HG03354 (cell line): ENCODE measurements at regions not wholly inside any gene's neighbourhood (a gene's known extent, or its start where the extent isn't known, plus 50 kb on each side); places are given as distances from the start of the nearest gene placed in this dataset.
"Not testable (repeated sequence)": the region's sequence is repeated elsewhere in the genome, so short reads cannot be mapped to it uniquely, and the experiment has no call there.

Experiments
- ATAC-seq: cut with Tn5 transposase; IDR thresholded peaks from one replicate; pipeline ENCODE4 v1.9.1; 2021; ENCODE audit warnings: mild to moderate bottlenecking; ENCODE audit not compliant: unreplicated experiment, poor library complexity, severe bottlenecking

- no peak for ATAC-seq
Measured at GRCh38 chr2:59874971-59875755, 678.3 kb downstream of the BCL11A start.

- no peak for ATAC-seq
Measured at GRCh38 chr2:59874361-59874760, 679.1 kb downstream of the BCL11A start.

- no peak for ATAC-seq
Measured at GRCh38 chr2:59871830-59872229, 681.6 kb downstream of the BCL11A start.

- ATAC-seq = no peak
Measured at GRCh38 chr2:59868981-59869380, 684.5 kb downstream of the BCL11A start.

- ATAC-seq = no peak
Measured at GRCh38 chr2:59866436-59866835, 687.0 kb downstream of the BCL11A start.

- ATAC-seq = no peak
Measured at GRCh38 chr2:59858540-59858939, 694.9 kb downstream of the BCL11A start.

GRCh38 chr2:59857109-59857508 is 696.3 kb downstream of the BCL11A start:
- ATAC-seq = no peak

GRCh38 chr2:59856391-59856790 is 697.1 kb downstream of the BCL11A start:
- ATAC-seq = no peak

- no peak for ATAC-seq
Measured at GRCh38 chr2:59853032-59853431, 700.4 kb downstream of the BCL11A start.

- no peak for ATAC-seq
Measured at GRCh38 chr2:59851836-59852475, 701.5 kb downstream of the BCL11A start.

GRCh38 chr2:59850554-59850953 is 702.9 kb downstream of the BCL11A start:
- ATAC-seq = no peak

GRCh38 chr2:59833941-59834340 is 719.5 kb downstream of the BCL11A start:
- ATAC-seq = no peak

GRCh38 chr2:59830601-59831000 is 722.9 kb downstream of the BCL11A start:
- ATAC-seq = no peak

GRCh38 chr2:59827677-59828076 is 725.8 kb downstream of the BCL11A start:
- ATAC-seq = no peak

GRCh38 chr2:59826177-59826576 is 727.3 kb downstream of the BCL11A start:
- no peak for ATAC-seq

GRCh38 chr2:59824314-59824713 is 729.1 kb downstream of the BCL11A start:
- no peak for ATAC-seq

GRCh38 chr2:59816075-59816474 is 737.4 kb downstream of the BCL11A start:
- ATAC-seq = no peak

- ATAC-seq = not testable (repeated sequence)
Measured at GRCh38 chr2:59810283-59810682, 743.2 kb downstream of the BCL11A start.

- no peak for ATAC-seq
Measured at GRCh38 chr2:59806486-59806885, 747.0 kb downstream of the BCL11A start.

- no peak for ATAC-seq
Measured at GRCh38 chr2:59804732-59805131, 748.7 kb downstream of the BCL11A start.

- ATAC-seq = no peak
Measured at GRCh38 chr2:59803586-59803985, 749.9 kb downstream of the BCL11A start.
